SJSA1 (cell line): ENCODE measurements at regions not wholly inside any gene's neighbourhood (a gene's known extent, or its start where the extent isn't known, plus 50 kb on each side); places are given as distances from the start of the nearest gene placed in this dataset.

ENCODE experiments used
- DNase-seq, 2 experiments: peaks; one replicate each; pipeline ENCODE4 v3.0.0-alpha.2; 2015 to 2020; ENCODE audit warnings: low spot score in 2 of 2, low read depth in 1 of 2
- H3K27ac ChIP-seq: fragments of 250-450 bp; sonication (Bioruptor Pico); 2 replicates; pipeline ENCODE4 v1.5.1; 2020; ENCODE audit warnings: mild to moderate bottlenecking, moderate library complexity
- H3K27me3 ChIP-seq: fragments of 250-450 bp; sonication (Bioruptor Pico); replicated peaks from 2 replicates; pipeline ENCODE4 v1.5.1; 2020; ENCODE audit warnings: mild to moderate bottlenecking, moderate library complexity
- H3K36me3 ChIP-seq: fragments of 250-450 bp; sonication (Bioruptor Pico); 2 replicates; pipeline ENCODE4 v1.5.1; 2020; ENCODE audit warnings: mild to moderate bottlenecking
- H3K4me1 ChIP-seq: fragments of 250-450 bp; sonication (Bioruptor Pico); replicated peaks from 2 replicates; pipeline ENCODE4 v1.6.1; 2021; ENCODE audit warnings: mild to moderate bottlenecking
- H3K4me3 ChIP-seq: fragments of 250-450 bp; sonication (Bioruptor Pico); 2 replicates; pipeline ENCODE4 v1.5.1; 2020; ENCODE audit warnings: mild to moderate bottlenecking
- H3K9me3 ChIP-seq: fragments of 250-450 bp; sonication (Bioruptor Pico); replicated peaks from 2 replicates; pipeline ENCODE4 v1.5.1; 2020; ENCODE audit warnings: mild to moderate bottlenecking

DNA sequence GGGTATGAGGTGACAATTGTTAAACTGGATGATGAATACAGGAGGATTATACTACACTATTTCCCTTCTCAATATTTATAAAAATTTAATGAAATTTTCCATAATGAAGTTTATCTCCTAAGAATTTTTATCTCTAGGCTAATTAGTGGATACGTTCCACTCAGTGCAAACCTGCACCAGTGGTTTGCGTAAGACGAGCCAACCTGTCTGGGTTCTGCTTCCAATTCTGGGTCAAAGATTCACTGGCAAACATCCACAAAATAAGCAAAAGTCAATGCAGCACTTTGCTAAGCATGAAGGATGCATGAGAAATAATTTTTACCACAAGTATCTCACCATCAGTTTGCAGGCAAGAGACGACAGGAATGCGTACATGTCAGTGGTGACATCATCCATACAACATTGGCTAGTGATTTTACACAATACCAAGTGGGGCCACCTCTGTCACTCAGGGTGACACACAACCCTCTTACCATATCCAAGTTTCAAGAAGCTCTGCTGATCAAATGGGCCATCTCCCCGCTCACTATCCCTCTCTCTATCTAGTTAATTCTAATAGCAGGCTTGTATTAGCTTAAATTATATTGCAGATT, 51.7 kb downstream of the FAM50B start:
- H3K4me1 ChIP-seq, result peaks cover 10% of the 10 kb centered on the region
- H3K27ac ChIP-seq, result no peak overlapping the region
- no peak for DNase-seq
- H3K4me3 ChIP-seq, result no peak overlapping the region
- H3K27me3 ChIP-seq, result no peaks in the 10 kb centered on the region
- 0 out of 2 replicates have a peak, but pooled peaks cover 2% of the 10 kb centered on the region for H3K9me3 ChIP-seq
- H3K36me3 ChIP-seq, result no peaks in the 10 kb centered on the region

DNA sequence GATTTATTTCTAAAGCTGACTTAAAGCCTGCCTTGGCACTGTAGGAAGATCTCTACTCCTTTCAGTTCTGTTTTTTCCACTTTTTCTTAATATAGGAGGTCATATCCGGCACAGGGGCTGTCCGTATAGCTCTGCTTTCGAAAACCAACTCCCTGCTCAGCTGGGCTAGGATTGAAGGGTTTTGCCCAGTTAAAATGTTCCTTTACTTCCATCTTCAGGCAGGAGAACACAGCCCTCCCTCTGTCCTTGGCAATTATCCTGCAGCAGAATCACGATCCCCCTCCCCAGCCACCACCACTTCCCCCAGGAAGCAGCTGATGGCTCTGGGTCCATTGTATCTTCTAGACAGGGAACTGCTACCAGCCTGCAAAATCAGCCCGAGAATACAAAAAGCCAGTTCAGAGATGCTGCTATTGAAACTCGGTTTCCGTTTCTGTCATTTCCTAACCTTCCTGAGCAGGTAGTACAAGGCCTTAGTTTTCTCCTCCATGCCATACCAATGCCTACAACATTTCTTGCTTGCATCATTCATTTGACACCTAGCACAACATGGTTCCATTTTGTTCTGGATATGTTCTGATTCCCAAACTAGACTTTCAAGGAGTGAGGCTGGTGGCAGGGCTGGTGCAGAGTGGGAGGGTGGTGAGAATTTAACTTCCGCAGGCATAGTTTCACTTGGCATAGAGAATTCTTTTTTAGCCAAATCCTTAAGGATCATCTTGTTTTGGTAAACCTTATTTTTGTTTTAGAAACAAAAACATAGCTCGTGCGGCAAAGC, 53.9 kb downstream of the FAM50B start:
- no peak for DNase-seq
- Histone ChIP-seq H3K9me3 (0 out of 2 replicates have a peak, but pooled peaks cover 2% of the 10 kb centered on the region), H3K36me3 (no peaks in the 10 kb centered on the region), H3K27ac (no peak overlapping the region), H3K27me3 (no peaks in the 10 kb centered on the region), H3K4me1 (peaks cover 31% of the 10 kb centered on the region), H3K4me3 (no peak overlapping the region)

DNA sequence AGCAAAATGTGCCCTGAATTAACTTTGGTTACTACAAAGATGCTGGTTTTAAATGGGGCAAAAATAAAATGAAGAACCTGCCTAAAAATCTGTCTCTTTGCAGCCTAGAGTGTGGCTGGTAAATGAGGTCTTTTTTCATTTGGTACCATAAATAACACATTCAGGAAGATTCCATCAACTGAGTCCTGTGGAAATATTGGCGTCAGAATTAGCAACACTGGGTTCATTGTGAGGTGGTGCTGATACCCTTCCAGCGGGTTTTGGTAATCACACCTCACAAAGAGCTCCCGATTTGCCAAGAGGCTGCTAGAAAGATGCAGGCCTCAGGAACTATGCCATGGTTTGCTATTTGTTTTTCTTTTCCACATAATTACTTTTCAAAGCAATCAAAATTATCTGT, 55.3 kb downstream of the FAM50B start:
- Histone ChIP-seq H3K27ac (no peak overlapping the region), H3K27me3 (no peaks in the 10 kb centered on the region), H3K9me3 (no peaks in the 10 kb centered on the region), H3K36me3 (no peaks in the 10 kb centered on the region), H3K4me3 (no peak overlapping the region), H3K4me1 (peaks cover 31% of the 10 kb centered on the region)
- DNase-seq, result no peak

DNA sequence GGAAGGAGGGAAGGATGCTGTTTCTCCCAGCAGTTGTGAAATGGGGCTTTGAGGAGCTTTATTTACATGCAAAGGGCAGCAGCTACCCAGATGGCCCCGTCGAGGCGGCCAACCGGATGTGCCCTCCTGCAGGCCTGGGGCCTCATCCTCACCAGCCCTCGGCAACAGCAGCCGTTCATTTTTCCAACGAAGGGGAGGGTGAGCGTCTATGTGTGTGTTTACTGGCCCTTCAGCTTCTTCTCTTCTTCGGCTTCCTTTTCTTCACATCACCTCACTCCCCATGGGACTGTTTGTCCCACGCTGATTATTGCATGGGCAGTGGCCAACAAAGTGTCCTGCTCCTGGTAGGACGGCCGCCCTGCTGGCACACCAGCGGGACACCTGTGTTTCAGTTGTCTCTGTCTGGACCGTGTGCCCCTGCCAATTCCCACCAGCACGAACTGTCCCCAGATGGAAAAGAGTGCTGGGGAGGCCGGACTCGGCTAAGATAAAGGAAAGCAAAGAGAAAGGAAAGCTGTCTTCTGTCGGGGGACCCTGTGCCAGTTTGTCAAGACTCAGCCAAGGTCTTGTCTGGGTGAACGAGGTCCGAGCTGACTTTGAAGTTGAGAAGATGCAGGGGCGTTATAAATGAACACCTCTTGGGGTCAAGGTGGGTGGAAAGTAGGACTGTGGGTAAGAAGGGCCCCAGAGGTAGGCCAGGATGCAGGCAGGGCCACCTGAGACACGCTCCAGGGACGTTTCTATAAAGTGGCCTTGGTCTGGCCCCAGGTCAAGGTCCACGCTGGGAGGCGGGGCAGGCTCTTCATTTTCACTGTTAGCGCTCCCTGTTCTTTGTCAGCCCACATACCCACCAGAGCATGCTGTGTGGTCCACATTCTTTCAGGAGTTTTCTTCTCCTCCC, 57.0 kb downstream of the FAM50B start:
- H3K36me3 ChIP-seq, result no peaks in the 10 kb centered on the region
- peak overlapping the region; percentile 71 for H3K27ac ChIP-seq
- H3K9me3 ChIP-seq, result no peaks in the 10 kb centered on the region
- peaks cover 41% of the 10 kb centered on the region for H3K4me1 ChIP-seq
- H3K4me3 ChIP-seq, result no peak overlapping the region
- H3K27me3 ChIP-seq, result no peaks in the 10 kb centered on the region
- DNase-seq, result peak; percentile 90 to 92

DNA sequence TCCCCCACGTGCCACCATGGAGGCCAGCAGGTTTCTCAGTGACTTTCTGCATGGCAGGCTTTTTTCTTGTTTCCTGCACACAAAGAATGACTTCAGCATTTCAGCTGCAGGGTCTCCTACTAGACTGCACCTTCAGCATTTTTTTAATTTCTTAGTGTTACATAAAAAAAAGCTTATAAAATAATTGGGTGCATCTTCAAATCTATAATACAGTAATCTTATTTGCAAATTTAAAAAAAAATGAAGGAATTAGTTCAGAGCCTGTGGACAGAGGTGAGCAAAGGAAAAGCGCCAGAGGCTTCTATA, 57.6 kb downstream of the FAM50B start:
- H3K36me3 ChIP-seq, result no peaks in the 10 kb centered on the region
- no peak overlapping the region for H3K4me3 ChIP-seq
- DNase-seq, result no peak
- H3K9me3 ChIP-seq, result no peaks in the 10 kb centered on the region
- peak overlapping the region; percentile 33 for H3K27ac ChIP-seq
- peaks cover 46% of the 10 kb centered on the region for H3K4me1 ChIP-seq
- H3K27me3 ChIP-seq, result no peaks in the 10 kb centered on the region

DNA sequence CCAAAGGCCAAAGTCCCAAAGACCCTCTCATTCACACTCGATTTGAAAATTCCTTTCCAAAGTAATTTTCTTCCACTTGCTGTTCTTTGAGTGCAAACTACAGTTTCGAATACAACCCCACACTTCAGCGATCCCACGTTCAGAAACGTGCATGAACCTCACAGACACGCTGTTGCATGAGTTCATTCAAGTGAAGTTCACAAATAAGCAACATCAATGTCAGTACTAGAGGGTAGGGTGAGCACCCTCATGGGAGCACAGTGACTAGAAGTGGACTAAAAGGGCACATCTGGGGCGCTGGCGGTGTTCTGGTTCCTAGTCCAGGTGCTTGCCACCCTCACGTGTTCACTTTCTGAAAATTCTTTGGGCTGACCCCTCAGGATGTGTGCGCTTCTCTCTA, 59.0 kb downstream of the FAM50B start:
- Histone ChIP-seq H3K4me3 (no peak overlapping the region), H3K27me3 (no peaks in the 10 kb centered on the region), H3K4me1 (peaks cover 60% of the 10 kb centered on the region), H3K9me3 (no peaks in the 10 kb centered on the region), H3K27ac (no peak overlapping the region), H3K36me3 (no peaks in the 10 kb centered on the region)
- DNase-seq, result no peak

DNA sequence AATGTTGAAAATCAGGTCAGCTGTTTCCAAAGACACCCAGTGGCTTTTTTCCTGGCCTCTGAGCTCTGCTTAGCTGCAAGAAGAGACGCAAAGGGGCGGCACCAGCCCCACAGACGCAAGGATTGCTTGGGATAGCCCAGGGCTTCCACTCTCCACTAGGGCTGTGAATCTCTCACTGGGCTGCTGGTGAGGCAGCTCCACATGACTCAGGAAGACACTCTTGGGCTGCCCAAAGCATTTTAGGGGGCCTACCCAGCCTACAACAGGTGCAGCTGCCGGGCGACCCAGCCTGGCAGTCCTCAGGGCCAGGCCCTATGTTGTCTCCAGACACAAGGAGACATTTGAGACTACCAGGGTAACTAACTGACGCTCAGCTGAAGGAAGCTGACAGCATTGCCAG, 59.8 kb downstream of the FAM50B start:
- H3K36me3 ChIP-seq, result no peaks in the 10 kb centered on the region
- H3K4me3 ChIP-seq, result no peak overlapping the region
- no peaks in the 10 kb centered on the region for H3K27me3 ChIP-seq
- no peaks in the 10 kb centered on the region for H3K9me3 ChIP-seq
- peaks cover 67% of the 10 kb centered on the region for H3K4me1 ChIP-seq
- H3K27ac ChIP-seq, result no peak overlapping the region
- DNase-seq, result no peak

DNA sequence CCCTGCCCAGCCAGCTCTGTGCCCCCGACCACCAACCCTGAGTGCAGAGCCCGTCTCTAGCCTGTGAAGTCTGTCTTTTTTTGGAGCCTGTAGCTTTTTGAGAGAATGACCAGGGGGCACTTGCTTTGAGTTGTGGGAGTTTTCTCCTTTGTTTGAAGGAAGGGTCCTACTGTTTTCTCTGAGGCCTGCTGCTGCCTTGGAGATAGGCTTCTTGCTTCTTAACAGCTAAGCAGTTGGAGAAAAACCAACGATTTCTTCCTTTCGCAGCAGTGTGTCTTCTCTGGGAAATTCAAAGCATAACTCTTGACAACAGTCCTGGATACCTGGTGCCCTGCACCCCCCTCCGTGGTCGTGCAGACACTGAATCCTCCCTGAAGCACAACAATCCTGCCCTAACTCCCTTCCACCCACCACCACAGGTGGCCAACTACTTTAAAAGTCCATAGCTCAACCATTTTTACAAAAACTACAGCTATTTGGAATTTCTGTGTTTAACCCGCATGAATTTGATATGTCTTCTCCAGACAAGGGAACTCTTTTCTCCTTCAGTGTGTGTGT, 61.0 kb downstream of the FAM50B start:
- no peak overlapping the region for H3K27ac ChIP-seq
- H3K4me1 ChIP-seq, result peaks cover 72% of the 10 kb centered on the region
- H3K4me3 ChIP-seq, result no peak overlapping the region
- H3K9me3 ChIP-seq, result no peaks in the 10 kb centered on the region
- no peaks in the 10 kb centered on the region for H3K27me3 ChIP-seq
- H3K36me3 ChIP-seq, result no peaks in the 10 kb centered on the region
- DNase-seq, result no peak

DNA sequence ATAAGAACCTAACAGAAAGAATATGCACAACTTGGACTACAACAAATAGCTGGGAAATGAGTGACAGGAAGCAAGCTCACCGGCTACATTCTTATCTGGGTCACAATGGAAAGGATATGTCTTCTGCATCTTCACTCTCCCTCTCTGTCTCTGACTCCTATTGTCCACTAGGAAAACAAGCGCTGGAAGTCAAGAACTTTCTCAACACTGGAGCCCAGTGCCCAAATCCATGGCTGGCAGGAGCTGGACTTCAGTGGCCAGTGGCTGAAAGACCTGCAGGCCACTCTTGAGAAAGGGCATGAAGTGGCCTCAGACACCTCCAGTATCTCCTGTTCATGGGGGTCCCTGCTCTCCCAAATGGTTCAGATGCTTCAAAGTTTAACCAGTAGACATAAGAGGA, 62.0 kb downstream of the FAM50B start:
- peaks cover 63% of the 10 kb centered on the region for H3K4me1 ChIP-seq
- peak in 1 of 2 experiments; percentile 30 for DNase-seq

DNA sequence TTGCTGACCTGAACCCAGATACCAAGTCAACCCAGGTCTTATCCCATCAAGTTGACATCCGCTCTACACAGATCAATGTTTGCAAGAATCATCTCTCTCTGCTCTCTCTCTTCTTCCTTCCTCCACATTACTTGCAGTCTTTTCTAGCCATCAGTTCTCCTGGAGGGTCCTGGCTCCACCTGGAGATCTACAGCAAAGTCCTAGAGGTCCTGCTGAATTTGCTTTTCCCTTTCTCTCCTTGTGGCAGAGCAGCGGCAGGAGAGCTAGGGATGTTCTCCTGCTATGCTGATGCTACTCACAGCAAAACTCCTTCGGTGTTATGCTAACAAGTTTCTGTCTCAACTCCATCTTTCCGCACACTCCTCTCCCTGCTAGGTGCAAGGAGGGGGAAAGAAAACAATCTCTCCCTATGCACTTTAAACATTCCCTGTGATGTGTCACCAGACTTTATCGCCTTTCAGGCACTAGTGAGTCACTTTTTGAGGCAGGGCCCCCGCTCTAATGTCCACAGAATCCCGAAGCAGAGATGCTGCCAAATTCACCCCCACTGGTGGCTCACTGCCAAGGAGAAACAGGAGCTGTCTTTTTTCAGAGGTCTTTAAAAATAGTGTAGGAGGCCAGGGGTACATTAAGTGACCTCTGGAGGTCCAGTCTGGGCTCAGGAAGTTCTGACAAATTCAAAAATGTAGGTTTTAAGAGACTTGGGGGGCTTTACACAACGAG, 62.6 kb downstream of the FAM50B start:
- H3K4me3 ChIP-seq, result no peak overlapping the region
- H3K9me3 ChIP-seq, result no peaks in the 10 kb centered on the region
- H3K36me3 ChIP-seq, result no peaks in the 10 kb centered on the region
- DNase-seq, result peak; percentile 90 to 96
- H3K27me3 ChIP-seq, result no peaks in the 10 kb centered on the region
- peak overlapping the region; percentile 74 for H3K27ac ChIP-seq
- peaks cover 57% of the 10 kb centered on the region for H3K4me1 ChIP-seq

More for the DNA sequence above, 62.0 kb downstream of the FAM50B start:
- no peaks in the 10 kb centered on the region for H3K36me3 ChIP-seq
- H3K4me3 ChIP-seq, result no peak overlapping the region
- H3K27me3 ChIP-seq, result no peaks in the 10 kb centered on the region
- no peaks in the 10 kb centered on the region for H3K9me3 ChIP-seq
- H3K27ac ChIP-seq, result peak overlapping the region; percentile 5

DNA sequence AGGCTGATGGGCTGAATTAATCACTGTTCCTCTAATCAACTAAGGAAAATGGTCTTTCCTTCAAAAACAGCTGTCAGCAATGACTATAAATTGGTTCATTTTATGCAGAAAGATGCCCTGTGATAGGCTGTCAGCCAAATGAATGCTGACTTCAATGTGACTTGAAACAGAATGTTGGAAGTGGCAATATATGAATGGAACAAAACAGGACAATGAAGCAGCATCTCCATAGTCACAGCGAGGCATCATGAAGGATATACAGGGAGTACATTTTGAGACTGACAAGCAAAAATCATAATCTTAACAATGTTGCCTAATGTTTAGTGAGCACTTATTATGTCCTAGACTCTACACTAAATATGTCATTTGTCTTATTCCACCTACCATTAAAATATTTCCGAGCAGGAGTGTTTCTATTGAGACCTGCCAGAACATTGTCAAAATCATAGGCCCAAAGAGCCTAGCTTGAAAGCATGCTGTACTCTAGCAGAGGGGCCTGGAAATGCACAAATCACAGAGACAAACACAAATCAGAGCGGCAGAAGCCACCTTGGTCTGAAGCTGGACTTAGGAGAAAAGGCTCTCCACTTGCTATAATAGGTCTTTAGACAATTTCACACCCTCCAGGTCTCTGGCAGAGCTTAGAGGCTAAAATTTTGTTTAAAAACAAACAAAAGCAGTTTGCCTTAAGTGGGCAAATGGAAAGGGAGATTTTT, 63.3 kb downstream of the FAM50B start:
- no peak for DNase-seq
- Histone ChIP-seq H3K4me1 (peaks cover 49% of the 10 kb centered on the region), H3K27me3 (no peaks in the 10 kb centered on the region), H3K4me3 (no peak overlapping the region), H3K36me3 (no peaks in the 10 kb centered on the region), H3K9me3 (peaks cover 3% of the 10 kb centered on the region; the same call in 1 of the 2 replicates), H3K27ac (peak overlapping the region; percentile 74)

DNA sequence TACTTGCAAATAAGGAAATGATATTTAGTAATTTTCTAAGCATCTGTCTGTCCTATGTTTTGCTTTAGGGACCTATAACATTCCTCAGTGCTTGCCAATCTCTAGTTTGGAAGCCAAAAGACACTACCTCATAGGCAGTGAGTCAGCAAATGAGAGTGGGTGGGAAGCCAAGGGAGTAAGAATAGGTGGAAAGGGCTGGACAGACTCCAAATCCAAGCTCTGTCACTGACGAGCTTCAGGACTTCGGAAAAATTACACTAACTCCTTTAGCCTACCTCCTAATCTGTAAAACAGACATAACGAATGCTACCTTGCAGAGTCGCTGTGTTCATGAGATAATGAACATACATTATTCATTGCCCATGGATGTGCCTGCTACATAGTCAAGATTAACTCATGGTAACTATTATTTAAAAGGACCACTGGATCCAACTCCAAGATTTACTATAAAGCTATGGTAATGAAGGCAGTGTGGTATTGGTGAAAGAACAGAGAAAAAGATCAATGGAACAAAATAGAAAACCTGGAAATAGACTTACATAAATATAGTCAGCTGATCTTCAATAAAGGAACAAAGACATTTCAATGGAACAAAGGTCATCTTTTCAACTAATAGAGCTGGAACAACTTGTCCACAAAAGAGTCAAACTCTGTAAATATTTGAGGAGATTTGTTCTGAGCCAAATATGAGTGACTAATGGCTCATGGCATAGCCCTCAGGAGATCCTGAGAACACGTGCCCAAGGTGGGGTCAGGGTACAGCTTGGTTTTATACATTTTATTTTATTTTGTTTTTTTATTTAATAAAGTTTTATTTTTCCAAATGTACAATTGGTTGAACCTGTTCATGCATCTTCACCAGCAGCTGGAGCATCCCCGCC, 64.1 kb downstream of the FAM50B start:
- H3K27me3 ChIP-seq, result no peaks in the 10 kb centered on the region
- H3K27ac ChIP-seq, result peak overlapping the region; percentile 74
- no peaks in the 10 kb centered on the region for H3K36me3 ChIP-seq
- peak; percentile 92 to 93 for DNase-seq
- peaks cover 3% of the 10 kb centered on the region; the same call in 1 of the 2 replicates for H3K9me3 ChIP-seq
- H3K4me3 ChIP-seq, result no peak overlapping the region
- peaks cover 45% of the 10 kb centered on the region for H3K4me1 ChIP-seq
